ENCODE measurements at regions not wholly inside any gene's neighbourhood (a gene's known extent, or its start where the extent isn't known, plus 50 kb on each side); places are given as distances from the start of the nearest gene placed in this dataset.

DNA sequence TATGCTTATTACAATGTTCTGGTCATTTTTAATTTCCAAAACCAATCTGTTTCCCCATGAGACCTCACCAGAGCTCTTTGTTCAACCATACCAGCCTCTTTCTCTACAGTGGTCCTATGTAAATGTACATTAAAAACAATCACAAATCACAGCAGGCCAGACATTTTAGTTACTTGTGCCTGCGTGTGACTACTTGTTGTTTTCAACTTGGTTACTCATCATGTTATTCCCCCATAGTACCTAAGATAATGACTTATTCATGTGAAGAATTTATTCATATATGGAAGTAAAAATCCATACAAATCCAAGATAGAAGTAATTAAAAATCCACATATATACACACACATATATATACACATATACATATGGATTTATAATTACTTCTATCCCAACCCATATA lies 379.6 kb downstream of the SLITRK6 start:
- Histone ChIP-seq H3K4me2 (ENCODE audit: low read length) (no peak overlapping the region), H3K9me2 (ENCODE audit: insufficient read depth) (no peaks in the 10 kb centered on the region), H3K9ac (ENCODE audit: low read length) (no peak overlapping the region), H3K79me2 (ENCODE audit: insufficient read depth, low read length) (no peaks in the 10 kb centered on the region), H3K27me3 (ENCODE audit: insufficient read depth, low read length) (no peaks in the 10 kb centered on the region), H4K20me1 (ENCODE audit: insufficient read depth) (no peaks in the 10 kb centered on the region), H3K4me3 (replicated peaks in 1 of 2; ENCODE audit: low read depth in 1 of 2, low read length in 2 of 2) (no peak overlapping the region), H3K27ac (ENCODE audit: low read depth, low read length) (no peak overlapping the region), H2AFZ (ENCODE audit: low read depth, low read length, poor library complexity, severe bottlenecking) (no peak overlapping the region), H3K4me1 (ENCODE audit: control insufficient read depth in 1 of 2, insufficient read depth in 2 of 2, low read length in 2 of 2) (no peaks in the 10 kb centered on the region), H3K36me3 (ENCODE audit: control insufficient read depth in 1 of 2, insufficient read depth in 2 of 2, low read length in 2 of 2) (no peaks in the 10 kb centered on the region), H3K9me3 (ENCODE audit: control insufficient read depth in 1 of 2, insufficient read depth in 1 of 2, low read depth in 1 of 2, low read length in 2 of 2) (no peaks in the 10 kb centered on the region)
- intact Hi-C loops (cut with micrococcal nuclease) = no loop called here
- TF ChIP-seq, protein P1, sequence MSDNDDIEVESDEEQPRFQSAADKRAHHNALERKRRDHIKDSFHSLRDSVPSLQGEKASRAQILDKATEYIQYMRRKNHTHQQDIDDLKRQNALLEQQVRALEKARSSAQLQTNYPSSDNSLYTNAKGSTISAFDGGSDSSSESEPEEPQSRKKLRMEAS (IDR thresholded peaks at IDR 0.05) = no peak
- no peak for TF ChIP-seq ZFX (IDR thresholded peaks at IDR 0.05)
- TF ChIP-seq FOSL1 (IDR thresholded peaks at IDR 0.05; ENCODE audit: low read depth) = no peak
- no peak for TF ChIP-seq SIN3A (IDR thresholded peaks at IDR 0.05; ENCODE audit: low read depth)
- TF ChIP-seq, protein P2, sequence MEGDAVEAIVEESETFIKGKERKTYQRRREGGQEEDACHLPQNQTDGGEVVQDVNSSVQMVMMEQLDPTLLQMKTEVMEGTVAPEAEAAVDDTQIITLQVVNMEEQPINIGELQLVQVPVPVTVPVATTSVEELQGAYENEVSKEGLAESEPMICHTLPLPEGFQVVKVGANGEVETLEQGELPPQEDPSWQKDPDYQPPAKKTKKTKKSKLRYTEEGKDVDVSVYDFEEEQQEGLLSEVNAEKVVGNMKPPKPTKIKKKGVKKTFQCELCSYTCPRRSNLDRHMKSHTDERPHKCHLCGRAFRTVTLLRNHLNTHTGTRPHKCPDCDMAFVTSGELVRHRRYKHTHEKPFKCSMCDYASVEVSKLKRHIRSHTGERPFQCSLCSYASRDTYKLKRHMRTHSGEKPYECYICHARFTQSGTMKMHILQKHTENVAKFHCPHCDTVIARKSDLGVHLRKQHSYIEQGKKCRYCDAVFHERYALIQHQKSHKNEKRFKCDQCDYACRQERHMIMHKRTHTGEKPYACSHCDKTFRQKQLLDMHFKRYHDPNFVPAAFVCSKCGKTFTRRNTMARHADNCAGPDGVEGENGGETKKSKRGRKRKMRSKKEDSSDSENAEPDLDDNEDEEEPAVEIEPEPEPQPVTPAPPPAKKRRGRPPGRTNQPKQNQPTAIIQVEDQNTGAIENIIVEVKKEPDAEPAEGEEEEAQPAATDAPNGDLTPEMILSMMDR (IDR thresholded peaks at IDR 0.05 in 2 of 3, conservative IDR thresholded peaks at IDR 0.05 in 1 of 3; ENCODE audit: borderline replicate concordance in 1 of 3, insufficient read depth in 1 of 3, low read depth in 2 of 3, low read length in 2 of 3) = no peak
- no peak for TF ChIP-seq POLR2AphosphoS5 (IDR thresholded peaks at IDR 0.05; ENCODE audit: low read depth, low read length)
- no peak for TF ChIP-seq JUND (IDR thresholded peaks at IDR 0.05)
- no peak for TF ChIP-seq EZH2phosphoT487 (IDR thresholded peaks at IDR 0.05; ENCODE audit: borderline replicate concordance)
- ATAC-seq (no peak), DNase-seq (ENCODE audit: low read depth, low spot score) (no peak)
- ChIA-PET RAD21 (ENCODE audit: low non-redundant PET in 1 of 2, low total read pairs in 2 of 2, uncharacterized antibody in 2 of 2, unreplicated experiment in 2 of 2) (no interaction called here), CTCF (no interaction called here), POLR2A (no interaction called here)
- BruUV-seq (replicated peaks) = no TSS peak

- intact Hi-C loops (cut with micrococcal nuclease) = no loop called here
- Histone ChIP-seq H4K20me1 (ENCODE audit: insufficient read depth) (no peaks in the 10 kb centered on the region), H3K9me2 (ENCODE audit: insufficient read depth) (no peaks in the 10 kb centered on the region), H3K27me3 (ENCODE audit: insufficient read depth, low read length) (no peaks in the 10 kb centered on the region), H3K4me2 (ENCODE audit: low read length) (no peak overlapping the region), H3K27ac (ENCODE audit: low read depth, low read length) (no peak overlapping the region), H2AFZ (ENCODE audit: low read depth, low read length, poor library complexity, severe bottlenecking) (no peak overlapping the region), H3K4me1 (ENCODE audit: control insufficient read depth in 1 of 2, insufficient read depth in 2 of 2, low read length in 2 of 2) (no peaks in the 10 kb centered on the region), H3K9ac (ENCODE audit: low read length) (no peak overlapping the region), H3K36me3 (ENCODE audit: control insufficient read depth in 1 of 2, insufficient read depth in 2 of 2, low read length in 2 of 2) (no peaks in the 10 kb centered on the region), H3K4me3 (replicated peaks in 1 of 2; ENCODE audit: low read depth in 1 of 2, low read length in 2 of 2) (no peak overlapping the region), H3K9me3 (ENCODE audit: control insufficient read depth in 1 of 2, insufficient read depth in 1 of 2, low read depth in 1 of 2, low read length in 2 of 2) (no peaks in the 10 kb centered on the region), H3K79me2 (ENCODE audit: insufficient read depth, low read length) (no peaks in the 10 kb centered on the region)
- DNase-seq (ENCODE audit: low read depth, low spot score) = no peak
- ChIA-PET CTCF (no interaction called here), RAD21 (ENCODE audit: low non-redundant PET in 1 of 2, low total read pairs in 2 of 2, uncharacterized antibody in 2 of 2, unreplicated experiment in 2 of 2) (no interaction called here), POLR2A (no interaction called here)
- no peak for TF ChIP-seq CBX3 (IDR thresholded peaks at IDR 0.05; ENCODE audit: low read depth)
- TF ChIP-seq CEBPB (IDR thresholded peaks at IDR 0.05; ENCODE audit: low read depth) = no peak
- no peak for TF ChIP-seq RAD21 (IDR thresholded peaks at IDR 0.05; ENCODE audit: low read depth)
- no peak for TF ChIP-seq POLR2AphosphoS5 (IDR thresholded peaks at IDR 0.05; ENCODE audit: low read depth, low read length)
- no peak for TF ChIP-seq SP1 (IDR thresholded peaks at IDR 0.05; ENCODE audit: low read depth)
- ATAC-seq = no peak
- BruUV-seq (replicated peaks) = no TSS peak
Observed at GRCh38 chr13:85417807-85418206, 381.4 kb downstream of the SLITRK6 start.

All from HCT116 (cell line).